ENCODE measurements at regions not wholly inside any gene's neighbourhood (a gene's known extent, or its start where the extent isn't known, plus 50 kb on each side); places are given as distances from the start of the nearest gene placed in this dataset.

DNA sequence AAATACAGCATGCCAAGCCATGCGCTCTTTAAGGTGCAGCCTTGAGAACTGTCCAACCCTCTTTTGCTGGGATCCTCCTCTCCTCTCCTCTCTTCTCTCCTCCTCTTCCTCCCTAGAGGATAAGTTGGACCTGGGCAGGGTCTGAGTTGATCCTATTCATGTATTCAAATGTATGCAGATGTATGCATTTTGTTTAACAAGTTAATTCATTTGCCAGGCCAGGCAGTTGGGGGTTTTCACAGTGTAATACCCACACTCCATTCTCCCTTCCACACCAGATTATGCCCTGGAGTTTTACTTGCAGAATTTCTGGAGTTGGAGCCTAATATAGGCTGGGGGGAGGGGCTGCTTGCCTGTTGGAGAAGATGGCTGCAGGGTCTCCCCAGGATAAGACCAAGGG is 226.2 kb upstream of the SDK2 start:
- H3K4me2 ChIP-seq (ENCODE audit: low read depth, low read length): no peak overlapping the region
- no peaks in the 10 kb centered on the region for H4K20me1 ChIP-seq (ENCODE audit: insufficient read depth, low read length)
- no peak for DNase-seq
- no peaks in the 10 kb centered on the region for H3K4me1 ChIP-seq (ENCODE audit: low read length)
- no peak overlapping the region for H3K4me3 ChIP-seq (ENCODE audit: low read length)
- no peaks in the 10 kb centered on the region for H3F3A ChIP-seq (ENCODE audit: insufficient read depth, low read length)
- H3K27ac ChIP-seq (ENCODE audit: low read length): no peak overlapping the region
- H2AFZ ChIP-seq (ENCODE audit: low read length): no peak overlapping the region
- no peak overlapping the region for H3K9ac ChIP-seq (ENCODE audit: low read length)
- no peaks in the 10 kb centered on the region for H3K9me3 ChIP-seq (replicated peaks; ENCODE audit: insufficient read depth, low read length)
- TF ChIP-seq, protein P1, sequence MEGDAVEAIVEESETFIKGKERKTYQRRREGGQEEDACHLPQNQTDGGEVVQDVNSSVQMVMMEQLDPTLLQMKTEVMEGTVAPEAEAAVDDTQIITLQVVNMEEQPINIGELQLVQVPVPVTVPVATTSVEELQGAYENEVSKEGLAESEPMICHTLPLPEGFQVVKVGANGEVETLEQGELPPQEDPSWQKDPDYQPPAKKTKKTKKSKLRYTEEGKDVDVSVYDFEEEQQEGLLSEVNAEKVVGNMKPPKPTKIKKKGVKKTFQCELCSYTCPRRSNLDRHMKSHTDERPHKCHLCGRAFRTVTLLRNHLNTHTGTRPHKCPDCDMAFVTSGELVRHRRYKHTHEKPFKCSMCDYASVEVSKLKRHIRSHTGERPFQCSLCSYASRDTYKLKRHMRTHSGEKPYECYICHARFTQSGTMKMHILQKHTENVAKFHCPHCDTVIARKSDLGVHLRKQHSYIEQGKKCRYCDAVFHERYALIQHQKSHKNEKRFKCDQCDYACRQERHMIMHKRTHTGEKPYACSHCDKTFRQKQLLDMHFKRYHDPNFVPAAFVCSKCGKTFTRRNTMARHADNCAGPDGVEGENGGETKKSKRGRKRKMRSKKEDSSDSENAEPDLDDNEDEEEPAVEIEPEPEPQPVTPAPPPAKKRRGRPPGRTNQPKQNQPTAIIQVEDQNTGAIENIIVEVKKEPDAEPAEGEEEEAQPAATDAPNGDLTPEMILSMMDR (IDR thresholded peaks at IDR 0.05; ENCODE audit: low read length): no peak
- TF ChIP-seq EZH2phosphoT487 (IDR thresholded peaks at IDR 0.05; ENCODE audit: low read length): no peak
- TF ChIP-seq EZH2 (optimal IDR thresholded peaks at IDR 0.05; ENCODE audit: low read depth, low read length): no peak
- H3K79me2 ChIP-seq (ENCODE audit: low read length): no peaks in the 10 kb centered on the region
- H3K36me3 ChIP-seq (replicated peaks; ENCODE audit: insufficient read depth, low read length): no peaks in the 10 kb centered on the region
- peaks cover 63% of the 10 kb centered on the region for H3K27me3 ChIP-seq (replicated peaks; ENCODE audit: insufficient read depth, low read length)
- H3K9me2 ChIP-seq (replicated peaks; ENCODE audit: insufficient read depth, low read length): no peaks in the 10 kb centered on the region

DNA sequence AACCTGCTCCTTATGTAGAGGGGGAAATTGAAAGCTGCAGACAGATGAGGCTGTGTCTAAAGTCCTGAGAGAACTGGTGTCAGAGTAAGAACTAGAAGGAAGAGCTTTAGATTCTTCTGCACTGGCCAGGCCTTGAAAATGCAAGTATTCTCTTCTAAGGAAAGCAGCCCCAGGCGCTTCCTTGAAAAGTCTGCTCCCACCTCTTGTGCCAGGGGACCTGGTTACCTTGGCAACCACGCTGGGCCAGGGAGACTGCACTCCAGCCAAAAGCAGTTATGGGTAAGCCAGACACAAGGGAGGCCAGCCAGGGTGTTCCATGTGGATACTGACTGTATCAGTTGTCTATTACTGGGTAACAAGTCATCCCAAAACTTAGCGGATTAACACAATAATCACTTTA is 228.6 kb upstream of the SDK2 start:
- H3F3A ChIP-seq (ENCODE audit: insufficient read depth, low read length): no peaks in the 10 kb centered on the region
- H3K4me3 ChIP-seq (ENCODE audit: low read length): no peak overlapping the region
- H4K20me1 ChIP-seq (ENCODE audit: insufficient read depth, low read length): no peaks in the 10 kb centered on the region
- H3K9me3 ChIP-seq (replicated peaks; ENCODE audit: insufficient read depth, low read length): no peaks in the 10 kb centered on the region
- H3K79me2 ChIP-seq (ENCODE audit: low read length): no peaks in the 10 kb centered on the region
- DNase-seq: no peak
- no peak overlapping the region for H3K27ac ChIP-seq (ENCODE audit: low read length)
- no peak overlapping the region for H2AFZ ChIP-seq (ENCODE audit: low read length)
- no peaks in the 10 kb centered on the region for H3K4me1 ChIP-seq (ENCODE audit: low read length)
- H3K9ac ChIP-seq (ENCODE audit: low read length): no peak overlapping the region
- H3K36me3 ChIP-seq (replicated peaks; ENCODE audit: insufficient read depth, low read length): no peaks in the 10 kb centered on the region
- H3K4me2 ChIP-seq (ENCODE audit: low read depth, low read length): no peak overlapping the region
- H3K9me2 ChIP-seq (replicated peaks; ENCODE audit: insufficient read depth, low read length): no peaks in the 10 kb centered on the region
- TF ChIP-seq, protein P1 (IDR thresholded peaks at IDR 0.05; ENCODE audit: low read length): no peak
- TF ChIP-seq EZH2phosphoT487 (IDR thresholded peaks at IDR 0.05; ENCODE audit: low read length) (no peak), EZH2 (optimal IDR thresholded peaks at IDR 0.05; ENCODE audit: low read depth, low read length) (no peak)
- peaks cover 42% of the 10 kb centered on the region for H3K27me3 ChIP-seq (replicated peaks; ENCODE audit: insufficient read depth, low read length)

DNA sequence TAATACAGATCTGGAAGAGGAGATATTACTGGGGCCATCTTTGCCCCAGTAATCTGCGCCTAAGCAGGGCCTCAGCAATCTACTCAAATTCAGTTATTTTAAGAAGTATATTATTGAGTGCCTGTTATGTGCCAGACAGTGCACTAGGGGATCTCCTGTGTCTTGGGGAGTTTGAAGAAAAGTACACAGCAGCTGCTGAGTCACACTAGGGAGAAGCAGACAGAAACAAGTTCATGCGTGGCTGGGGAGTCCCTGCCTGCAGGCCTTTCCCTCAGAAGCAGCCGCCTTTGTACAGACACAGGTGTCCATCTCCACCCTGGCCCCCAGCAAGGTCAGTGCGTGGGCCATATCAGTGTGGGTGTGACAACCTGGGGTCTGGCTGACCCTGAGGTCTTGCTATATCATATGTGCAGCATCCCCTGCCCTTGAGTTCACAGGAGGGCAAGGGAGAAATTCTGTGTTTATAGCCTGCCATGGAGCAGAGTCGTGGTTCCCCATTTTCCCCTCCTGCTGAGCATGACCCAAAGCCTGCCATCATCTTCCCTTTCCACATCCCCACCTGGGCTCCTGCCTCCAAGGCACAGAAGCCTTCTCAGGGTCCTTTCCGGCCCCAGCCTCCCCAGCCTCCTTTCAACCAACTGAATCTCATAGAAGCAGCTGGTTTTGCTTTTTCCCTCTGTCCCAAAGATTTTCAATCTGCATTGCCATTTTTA is 229.9 kb upstream of the SDK2 start:
- H3K79me2 ChIP-seq (ENCODE audit: low read length): no peaks in the 10 kb centered on the region
- no peaks in the 10 kb centered on the region for H3F3A ChIP-seq (ENCODE audit: insufficient read depth, low read length)
- no peaks in the 10 kb centered on the region for H3K9me2 ChIP-seq (replicated peaks; ENCODE audit: insufficient read depth, low read length)
- no peak overlapping the region for H3K9ac ChIP-seq (ENCODE audit: low read length)
- no peak overlapping the region for H3K27ac ChIP-seq (ENCODE audit: low read length)
- peaks cover 44% of the 10 kb centered on the region for H3K27me3 ChIP-seq (replicated peaks; ENCODE audit: insufficient read depth, low read length)
- DNase-seq: no peak
- TF ChIP-seq, protein P1 (IDR thresholded peaks at IDR 0.05; ENCODE audit: low read length): no peak
- TF ChIP-seq EZH2 (optimal IDR thresholded peaks at IDR 0.05; ENCODE audit: low read depth, low read length) (no peak), EZH2phosphoT487 (IDR thresholded peaks at IDR 0.05; ENCODE audit: low read length) (no peak)
- H4K20me1 ChIP-seq (ENCODE audit: insufficient read depth, low read length): no peaks in the 10 kb centered on the region
- no peaks in the 10 kb centered on the region for H3K36me3 ChIP-seq (replicated peaks; ENCODE audit: insufficient read depth, low read length)
- no peaks in the 10 kb centered on the region for H3K9me3 ChIP-seq (replicated peaks; ENCODE audit: insufficient read depth, low read length)
- H3K4me1 ChIP-seq (ENCODE audit: low read length): no peaks in the 10 kb centered on the region
- no peak overlapping the region for H3K4me3 ChIP-seq (ENCODE audit: low read length)
- H2AFZ ChIP-seq (ENCODE audit: low read length): no peak overlapping the region
- H3K4me2 ChIP-seq (ENCODE audit: low read depth, low read length): no peak overlapping the region

Data from MM.1S (cell line).